22Rv1 (cell line): ENCODE measurements at regions not wholly inside any gene's neighbourhood (a gene's known extent, or its start where the extent isn't known, plus 50 kb on each side); places are given as distances from the start of the nearest gene placed in this dataset.

Source experiments
- ZFX ChIP-seq: fragments of 450-650 bp; IDR thresholded peaks from 2 replicates; pipeline ENCODE4 v1.6.1; 2017; ENCODE audit warnings: antibody characterized with exemption, borderline replicate concordance
- TF ChIP-seq, protein P1 (sequence below): fragments of 450-650 bp; IDR thresholded peaks from 2 replicates; pipeline ENCODE4 v1.5.1; 2017; ENCODE audit warnings: mild to moderate bottlenecking

DNA sequence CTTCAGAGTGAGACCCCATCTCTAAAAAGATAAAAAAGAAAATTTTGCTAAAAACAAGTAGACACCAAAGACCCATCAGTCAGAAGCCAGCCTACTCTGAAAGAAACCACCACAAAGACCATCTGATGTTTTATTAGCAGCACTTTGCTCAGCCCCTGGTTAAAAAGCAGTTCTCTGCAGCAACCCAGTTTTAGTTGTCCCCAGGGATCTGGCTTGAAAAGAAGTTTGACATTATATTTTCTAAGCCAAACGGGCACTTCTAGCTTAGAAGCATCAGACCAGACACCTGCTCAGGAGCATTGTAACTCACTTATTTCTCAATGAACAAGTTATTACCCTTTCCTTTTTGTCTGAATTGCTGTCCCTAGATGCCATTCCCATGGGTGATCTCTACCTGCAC is 164.2 kb upstream of the ETAA1 start:
- TF ChIP-seq, protein P1, sequence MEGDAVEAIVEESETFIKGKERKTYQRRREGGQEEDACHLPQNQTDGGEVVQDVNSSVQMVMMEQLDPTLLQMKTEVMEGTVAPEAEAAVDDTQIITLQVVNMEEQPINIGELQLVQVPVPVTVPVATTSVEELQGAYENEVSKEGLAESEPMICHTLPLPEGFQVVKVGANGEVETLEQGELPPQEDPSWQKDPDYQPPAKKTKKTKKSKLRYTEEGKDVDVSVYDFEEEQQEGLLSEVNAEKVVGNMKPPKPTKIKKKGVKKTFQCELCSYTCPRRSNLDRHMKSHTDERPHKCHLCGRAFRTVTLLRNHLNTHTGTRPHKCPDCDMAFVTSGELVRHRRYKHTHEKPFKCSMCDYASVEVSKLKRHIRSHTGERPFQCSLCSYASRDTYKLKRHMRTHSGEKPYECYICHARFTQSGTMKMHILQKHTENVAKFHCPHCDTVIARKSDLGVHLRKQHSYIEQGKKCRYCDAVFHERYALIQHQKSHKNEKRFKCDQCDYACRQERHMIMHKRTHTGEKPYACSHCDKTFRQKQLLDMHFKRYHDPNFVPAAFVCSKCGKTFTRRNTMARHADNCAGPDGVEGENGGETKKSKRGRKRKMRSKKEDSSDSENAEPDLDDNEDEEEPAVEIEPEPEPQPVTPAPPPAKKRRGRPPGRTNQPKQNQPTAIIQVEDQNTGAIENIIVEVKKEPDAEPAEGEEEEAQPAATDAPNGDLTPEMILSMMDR = no peak
- TF ChIP-seq ZFX = no peak
